ENCODE measurements at regions not wholly inside any gene's neighbourhood (a gene's known extent, or its start where the extent isn't known, plus 50 kb on each side); places are given as distances from the start of the nearest gene placed in this dataset.

DNA sequence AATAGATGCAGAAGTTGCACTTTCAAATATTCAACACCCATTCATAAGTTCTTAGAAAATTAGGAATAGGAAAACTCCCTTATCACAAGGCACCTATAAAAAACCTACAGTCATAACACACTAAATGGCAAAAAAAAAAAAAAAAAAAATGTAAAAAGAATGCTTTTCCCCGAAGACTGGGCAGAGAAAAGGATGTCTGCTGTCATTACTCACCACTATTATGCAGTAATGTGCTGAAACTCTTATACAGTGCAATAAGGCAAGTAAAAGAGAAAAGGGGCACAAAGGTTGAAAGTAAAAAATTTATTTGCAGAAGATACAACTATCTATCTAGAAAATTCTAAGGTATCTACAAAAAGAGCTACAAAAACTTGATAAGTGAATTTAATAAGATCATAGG lies 607.8 kb upstream of the ARID1B start:
- TF ChIP-seq, protein P1, sequence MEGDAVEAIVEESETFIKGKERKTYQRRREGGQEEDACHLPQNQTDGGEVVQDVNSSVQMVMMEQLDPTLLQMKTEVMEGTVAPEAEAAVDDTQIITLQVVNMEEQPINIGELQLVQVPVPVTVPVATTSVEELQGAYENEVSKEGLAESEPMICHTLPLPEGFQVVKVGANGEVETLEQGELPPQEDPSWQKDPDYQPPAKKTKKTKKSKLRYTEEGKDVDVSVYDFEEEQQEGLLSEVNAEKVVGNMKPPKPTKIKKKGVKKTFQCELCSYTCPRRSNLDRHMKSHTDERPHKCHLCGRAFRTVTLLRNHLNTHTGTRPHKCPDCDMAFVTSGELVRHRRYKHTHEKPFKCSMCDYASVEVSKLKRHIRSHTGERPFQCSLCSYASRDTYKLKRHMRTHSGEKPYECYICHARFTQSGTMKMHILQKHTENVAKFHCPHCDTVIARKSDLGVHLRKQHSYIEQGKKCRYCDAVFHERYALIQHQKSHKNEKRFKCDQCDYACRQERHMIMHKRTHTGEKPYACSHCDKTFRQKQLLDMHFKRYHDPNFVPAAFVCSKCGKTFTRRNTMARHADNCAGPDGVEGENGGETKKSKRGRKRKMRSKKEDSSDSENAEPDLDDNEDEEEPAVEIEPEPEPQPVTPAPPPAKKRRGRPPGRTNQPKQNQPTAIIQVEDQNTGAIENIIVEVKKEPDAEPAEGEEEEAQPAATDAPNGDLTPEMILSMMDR (IDR thresholded peaks at IDR 0.05; ENCODE audit: low read depth, low read length), result no peak
- TF ChIP-seq, protein P2, sequence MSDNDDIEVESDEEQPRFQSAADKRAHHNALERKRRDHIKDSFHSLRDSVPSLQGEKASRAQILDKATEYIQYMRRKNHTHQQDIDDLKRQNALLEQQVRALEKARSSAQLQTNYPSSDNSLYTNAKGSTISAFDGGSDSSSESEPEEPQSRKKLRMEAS (IDR thresholded peaks at IDR 0.05; ENCODE audit: low read depth, low read length), result no peak
